ENCODE measurements at regions not wholly inside any gene's neighbourhood (a gene's known extent, or its start where the extent isn't known, plus 50 kb on each side); places are given as distances from the start of the nearest gene placed in this dataset.

DNA sequence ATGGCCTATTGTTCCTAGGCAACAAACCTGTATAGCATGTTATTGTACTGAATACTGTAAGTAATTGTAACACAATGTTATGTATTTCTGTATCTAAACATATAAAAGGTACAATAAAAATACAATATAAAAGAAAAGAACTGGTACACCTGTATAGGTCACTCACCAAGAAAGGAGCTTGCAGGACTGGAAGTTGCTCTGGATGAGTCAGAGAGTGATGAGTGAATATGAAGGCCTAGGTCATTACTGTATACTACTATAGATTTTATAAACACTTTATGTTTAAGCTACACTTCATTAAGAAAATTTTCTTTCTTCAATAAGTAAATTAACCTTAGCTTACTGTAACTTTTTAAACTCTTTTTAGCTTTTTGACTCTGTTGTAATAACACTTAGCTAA, 559.9 kb downstream of the PLPP3 start:
- no peak for DNase-seq

DNA sequence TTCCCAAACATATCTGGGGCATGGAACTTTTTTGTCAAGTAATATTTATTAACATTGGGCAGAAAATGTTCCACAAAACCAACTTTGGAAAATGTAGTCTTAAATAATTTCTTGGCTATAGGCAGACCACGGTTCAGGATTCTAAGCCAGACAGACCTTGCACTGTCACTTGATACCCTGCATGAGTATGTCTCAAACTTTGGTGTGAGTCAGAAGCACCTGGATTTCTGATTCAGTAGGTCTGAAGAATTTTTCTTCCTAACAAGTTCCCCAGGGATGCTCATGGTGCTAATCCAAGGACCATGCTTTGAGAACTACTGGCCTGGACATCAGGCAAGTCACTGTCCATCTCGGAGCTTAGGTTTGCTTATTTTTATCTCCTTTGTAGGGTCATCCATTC, 562.0 kb downstream of the PLPP3 start:
- DNase-seq = no peak

DNA sequence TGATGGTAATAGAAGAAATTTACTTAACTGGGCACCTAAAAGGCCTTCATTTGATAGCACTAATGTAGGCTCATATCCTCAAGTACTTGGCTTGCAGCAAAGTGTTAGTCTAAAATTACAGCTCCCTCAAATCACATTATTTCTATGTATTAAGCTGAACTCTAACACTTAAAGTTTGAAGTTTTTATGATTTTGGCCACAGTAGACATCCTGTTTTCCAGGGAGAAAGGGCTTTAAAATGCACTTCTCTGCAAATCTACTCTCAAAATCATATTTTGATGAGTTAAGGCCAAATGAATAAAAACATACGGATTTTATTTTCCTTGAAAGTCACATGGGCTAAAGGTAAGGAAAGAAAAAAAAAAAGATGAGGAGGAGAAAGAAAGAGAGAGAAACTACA, 575.5 kb downstream of the PLPP3 start:
- DNase-seq = no peak

DNA sequence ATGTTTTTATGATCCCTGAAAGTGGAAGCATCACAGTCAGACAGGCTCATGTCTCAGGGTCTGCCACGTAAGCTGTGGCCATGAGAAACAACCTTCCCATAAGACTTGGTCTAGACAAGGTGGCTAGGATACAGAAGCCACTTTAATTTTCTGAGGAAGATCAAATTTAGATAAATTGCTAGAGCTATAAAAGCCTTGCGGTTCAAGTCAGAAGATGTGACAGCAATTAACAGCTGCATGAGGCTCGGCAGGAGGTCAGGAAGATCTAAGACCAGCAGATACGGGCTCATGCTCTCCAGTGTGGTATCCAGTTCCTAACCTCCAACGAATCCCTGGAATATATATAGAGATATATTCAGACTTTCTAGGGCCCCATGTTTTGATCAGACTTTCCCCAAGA, 577.1 kb downstream of the PLPP3 start:
- DNase-seq = no peak

DNA sequence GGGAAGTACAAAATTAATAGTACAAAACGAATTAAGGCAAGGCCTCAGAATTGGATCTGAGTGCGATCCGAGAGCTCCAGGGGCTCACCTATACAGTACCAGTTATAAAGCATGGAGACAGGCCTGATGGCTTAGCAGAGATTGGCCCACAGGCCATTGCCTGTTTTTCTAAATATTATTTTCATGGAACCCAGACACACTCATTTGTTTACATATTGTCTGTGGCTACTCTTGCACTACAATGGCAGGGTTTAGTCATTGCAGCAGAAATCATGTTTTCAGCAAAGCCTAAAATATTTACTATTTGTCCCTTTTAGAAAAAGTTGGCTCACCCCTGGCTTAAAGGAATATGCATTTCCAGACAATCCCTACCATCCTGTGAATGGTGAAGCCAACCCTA, 578.9 kb downstream of the PLPP3 start:
- DNase-seq = no peak

DNA sequence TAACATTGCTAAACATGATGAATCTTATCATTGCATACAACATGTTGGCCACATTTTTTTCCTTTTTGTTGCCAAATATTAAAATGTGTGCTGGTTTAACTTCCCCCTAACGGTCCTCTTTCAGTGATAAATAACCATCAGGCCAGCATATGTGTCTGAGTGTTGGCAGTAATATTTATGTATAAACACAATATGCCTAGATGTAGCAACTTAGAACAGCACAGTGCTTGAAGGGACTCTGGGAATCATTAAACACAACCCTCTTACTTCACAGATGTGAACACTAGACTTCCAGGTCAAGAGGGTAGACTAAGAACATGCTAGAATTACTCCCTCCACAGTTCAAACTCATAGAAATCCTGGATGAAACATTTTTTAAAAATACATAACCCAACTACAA, 581.8 kb downstream of the PLPP3 start:
- DNase-seq = no peak

DNA sequence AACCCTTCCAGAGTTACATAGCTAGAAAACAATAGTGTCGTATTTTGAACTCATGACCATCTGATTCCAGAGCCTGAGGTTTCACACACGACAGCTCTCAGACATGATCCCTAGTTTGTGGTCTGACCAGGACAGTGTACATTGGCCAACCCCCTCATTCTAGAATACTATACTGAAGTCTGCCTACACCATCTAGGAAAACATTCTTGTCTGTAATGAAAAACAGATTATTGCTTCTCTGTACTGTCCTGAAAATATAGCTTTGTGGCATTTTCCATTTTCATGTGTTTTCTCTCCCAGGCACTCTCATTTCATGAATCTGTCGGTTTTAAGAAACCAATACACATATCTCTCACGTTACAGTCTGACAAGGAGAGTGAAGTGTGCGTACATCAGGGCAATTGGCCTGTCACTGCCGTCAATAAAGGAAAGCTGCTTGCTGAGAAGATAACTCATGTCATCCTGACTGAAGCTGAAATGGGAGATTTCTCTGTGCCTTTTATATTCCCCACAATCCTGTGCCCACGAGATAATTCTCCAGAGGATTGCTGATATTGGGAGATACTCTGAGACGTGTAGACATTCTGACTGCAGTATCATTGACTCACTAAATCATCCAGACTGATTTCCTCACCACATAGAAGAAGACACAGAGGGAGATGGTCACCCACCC, 585.6 kb downstream of the PLPP3 start:
- DNase-seq = no peak

DNA sequence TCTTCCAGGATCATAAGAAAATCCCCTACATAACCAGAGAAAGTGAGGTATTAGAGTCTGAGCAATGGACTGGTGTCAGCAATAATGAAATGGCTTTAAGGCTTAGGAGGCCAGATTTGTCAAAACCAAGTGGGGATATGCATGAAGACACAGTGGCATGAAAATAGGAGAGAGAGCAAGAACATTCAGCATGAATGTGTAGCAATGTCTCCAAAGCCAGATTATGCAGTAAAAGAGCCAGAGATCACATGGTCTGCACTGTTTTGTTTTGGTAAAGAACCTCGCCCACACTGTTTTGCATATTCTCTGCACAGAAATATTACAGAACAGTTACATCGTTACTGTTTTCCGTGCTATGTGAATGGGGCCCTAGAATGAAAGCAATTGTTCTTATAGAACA, 589.4 kb downstream of the PLPP3 start:
- no peak for DNase-seq

DNA sequence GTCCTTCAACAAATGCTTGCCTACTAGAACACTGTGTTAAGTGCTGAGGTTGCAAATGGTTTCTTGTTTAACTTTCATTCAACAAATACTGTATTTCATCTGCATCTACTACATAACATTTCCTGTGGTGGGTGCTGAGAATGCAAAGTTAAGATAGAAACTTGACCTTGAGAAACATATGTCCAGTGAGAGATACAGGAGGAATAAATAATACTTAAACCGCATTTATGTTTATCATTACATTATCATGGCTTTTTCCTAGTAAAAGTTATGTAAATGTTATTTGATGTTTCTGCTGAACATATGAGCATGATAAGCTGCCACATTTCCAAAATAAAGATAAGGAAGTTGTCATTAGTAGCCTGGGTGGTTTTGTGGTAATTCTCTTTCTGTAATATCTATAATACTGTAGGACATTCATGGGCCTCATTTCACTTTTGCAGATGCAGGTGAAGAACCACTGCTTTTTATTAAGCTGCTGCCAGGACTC, 590.4 kb downstream of the PLPP3 start:
- DNase-seq = no peak

DNA sequence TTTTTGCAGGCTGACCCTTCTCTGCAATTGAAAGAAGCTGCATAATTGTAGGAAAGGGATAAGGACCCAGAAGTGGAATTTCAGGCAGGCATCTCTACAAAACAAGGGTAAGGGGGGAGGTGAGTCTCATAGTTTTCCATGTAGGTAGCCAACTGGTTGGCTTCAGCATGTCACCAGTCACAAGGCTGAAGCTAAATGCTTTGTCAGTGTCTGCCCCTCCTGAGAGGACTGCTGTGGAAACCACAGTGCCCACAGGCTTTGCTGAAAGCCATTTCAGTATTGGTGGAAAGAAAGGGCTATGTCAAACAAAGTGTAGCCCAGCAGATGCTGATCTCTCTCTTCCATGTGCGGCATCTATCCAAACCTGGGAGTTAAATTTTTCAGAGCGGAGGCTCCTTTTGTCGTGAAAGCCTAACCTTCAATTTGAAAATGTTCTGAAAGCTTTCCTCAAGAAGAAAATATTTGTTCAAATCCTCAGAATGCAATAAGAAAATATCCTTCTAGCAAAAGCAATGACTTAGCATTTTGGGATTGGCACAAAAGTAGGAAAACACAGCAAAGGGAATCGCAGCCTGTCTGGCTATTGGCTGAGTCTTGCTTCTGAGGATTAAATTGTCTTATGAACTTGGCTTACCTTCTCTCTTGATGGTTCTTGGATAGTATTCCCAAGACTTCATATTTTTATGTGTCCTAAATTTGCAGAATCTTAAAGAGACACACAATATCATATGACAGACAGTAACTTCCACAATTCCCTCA, 591.7 kb downstream of the PLPP3 start:
- no peak for DNase-seq

DNA sequence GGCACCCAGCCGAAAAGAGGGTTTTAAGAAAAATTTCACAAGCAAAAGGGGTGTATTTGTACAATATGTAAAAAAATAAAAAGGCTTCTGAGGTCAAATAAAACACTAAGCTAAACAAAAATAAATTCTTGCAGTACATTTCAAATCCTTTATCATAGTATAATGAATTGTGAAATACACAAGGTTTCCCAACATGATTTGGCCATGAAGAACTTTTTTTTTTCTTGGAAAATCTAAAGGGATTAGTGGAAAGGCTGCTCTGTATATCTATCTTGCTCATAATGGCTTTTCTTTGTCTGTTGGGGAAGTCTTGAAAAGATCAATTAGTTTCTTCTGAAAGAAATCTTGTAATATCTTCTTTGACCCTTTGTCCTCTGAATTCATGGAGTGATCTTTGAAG, 593.4 kb downstream of the PLPP3 start:
- no peak for DNase-seq

DNA sequence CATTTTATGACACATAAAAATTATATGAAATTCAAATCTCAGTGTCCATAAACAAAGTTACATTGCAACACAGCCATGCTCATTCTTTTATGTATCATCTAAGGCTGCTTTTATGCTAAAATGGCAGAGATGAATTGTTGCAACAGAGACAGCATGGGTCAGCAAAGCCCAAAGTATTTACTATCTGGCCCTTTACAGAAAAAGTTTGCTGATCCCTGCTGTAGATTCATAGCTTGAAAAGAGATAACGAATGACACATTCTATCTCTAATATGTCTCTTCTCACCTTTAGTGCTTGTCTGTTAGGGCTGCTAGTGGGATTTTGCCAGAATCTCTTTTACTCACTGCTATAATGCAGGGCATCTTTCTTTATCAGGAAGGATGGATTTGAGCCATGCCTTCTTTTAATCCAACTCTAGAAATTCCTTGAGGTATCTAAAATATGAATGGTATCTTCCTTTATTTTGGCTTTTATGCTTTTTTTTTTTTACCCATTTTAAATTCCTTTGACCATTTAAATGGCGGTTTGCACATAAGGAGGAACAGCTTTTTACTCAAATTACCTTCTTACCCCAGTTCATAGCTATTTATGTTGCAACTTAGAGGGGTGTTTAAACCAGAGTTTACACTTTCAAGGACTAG, 598.2 kb downstream of the PLPP3 start:
- no peak for DNase-seq

DNA sequence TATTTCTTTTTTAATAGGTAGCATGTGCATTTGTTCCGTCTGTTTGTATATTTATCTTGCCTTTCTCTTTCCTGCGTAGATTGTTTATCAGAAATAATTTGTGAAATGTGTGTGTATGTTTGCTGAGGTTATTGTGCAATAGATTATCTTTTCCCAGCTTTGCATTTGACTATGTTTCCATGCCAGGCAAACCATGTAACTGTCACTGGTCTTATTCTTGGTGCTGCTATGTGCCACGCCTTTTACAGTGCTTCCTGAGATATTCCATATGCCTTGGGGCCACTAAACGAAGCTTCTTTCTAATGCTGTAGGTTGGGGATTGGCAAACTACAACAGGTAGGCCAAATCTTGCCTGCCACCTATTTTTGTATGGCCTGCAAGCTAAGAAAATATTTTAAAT, 598.8 kb downstream of the PLPP3 start:
- no peak for DNase-seq

DNA sequence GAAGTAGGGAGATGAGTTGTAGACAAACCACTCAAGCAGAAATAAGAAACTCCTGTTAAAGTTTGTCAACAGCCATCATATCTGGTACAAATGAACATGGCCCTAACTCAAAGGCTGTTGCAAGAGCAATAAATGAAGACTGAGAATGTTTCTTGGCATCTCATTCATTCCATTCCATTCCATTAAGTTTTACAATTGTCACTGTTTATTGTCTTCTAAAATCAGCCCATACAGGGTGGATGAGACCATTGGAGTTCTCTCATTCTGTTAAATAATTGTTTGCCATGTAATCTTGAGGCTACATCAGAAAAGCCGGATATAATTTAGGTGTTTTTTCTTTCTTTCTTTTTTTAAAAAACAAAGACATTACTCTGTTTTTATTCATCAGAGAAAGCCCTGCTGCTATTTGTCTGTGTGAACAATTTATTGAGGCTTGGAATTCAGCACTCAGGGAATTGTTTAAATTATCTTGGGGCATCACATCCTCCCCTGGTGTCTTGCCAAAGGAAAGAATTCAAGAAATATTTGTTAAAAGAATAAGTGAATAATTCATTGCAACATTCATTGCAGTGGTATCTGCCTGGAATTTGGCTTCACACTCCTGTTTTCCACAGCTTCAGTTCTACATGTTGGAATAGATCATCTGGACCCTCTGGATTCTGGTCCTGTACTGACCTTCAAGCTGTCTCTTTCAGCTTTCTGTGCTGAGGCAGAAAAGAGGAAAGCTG, 604.5 kb downstream of the PLPP3 start:
- no peak for DNase-seq

DNA sequence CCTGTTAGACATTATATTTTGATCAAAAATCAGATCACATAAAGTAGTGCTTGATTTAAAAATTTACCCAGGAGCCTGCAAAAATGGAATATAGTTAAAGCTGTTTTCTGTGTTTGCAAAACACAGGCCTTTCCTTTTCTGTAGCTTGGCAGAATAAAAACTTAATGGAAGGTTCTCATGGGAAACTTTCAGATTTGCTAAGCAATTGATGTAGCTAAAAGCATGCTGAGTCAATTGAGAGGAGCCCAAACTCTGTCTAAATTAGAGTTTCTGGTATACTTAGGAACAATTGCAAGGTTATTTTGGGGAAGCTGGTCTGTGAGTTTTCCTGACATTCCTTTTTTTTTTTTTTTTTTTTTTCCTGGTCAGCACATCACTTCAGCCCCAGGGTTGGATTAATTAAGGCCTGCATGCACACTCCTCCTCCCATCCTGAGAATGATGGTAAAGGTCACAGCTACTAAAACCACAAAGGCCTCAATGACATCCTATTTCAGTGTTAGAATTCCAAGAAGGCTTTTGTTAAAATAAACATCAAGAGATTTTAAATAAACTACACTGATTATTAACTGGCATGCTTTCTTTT, 608.7 kb downstream of the PLPP3 start:
- no peak for DNase-seq

DNA sequence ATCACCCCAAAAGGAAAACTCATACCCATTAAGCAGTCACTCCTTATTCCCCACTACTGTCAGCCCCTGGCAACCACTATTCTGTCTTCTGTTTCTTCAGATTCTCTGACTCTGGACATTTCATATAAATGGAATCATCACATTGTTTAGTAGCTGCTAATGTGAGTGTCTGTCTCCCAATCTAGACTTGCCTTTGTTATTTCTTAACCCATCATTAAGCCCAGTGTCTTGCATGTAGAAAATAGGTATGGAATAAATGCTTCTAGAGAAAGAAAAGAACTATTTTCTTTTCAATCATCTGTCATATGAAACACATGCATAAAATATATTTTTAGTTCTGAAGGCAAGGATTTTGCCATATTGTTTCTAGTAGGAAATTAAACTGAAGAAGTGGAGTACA, 610.0 kb downstream of the PLPP3 start:
- no peak for DNase-seq

DNA sequence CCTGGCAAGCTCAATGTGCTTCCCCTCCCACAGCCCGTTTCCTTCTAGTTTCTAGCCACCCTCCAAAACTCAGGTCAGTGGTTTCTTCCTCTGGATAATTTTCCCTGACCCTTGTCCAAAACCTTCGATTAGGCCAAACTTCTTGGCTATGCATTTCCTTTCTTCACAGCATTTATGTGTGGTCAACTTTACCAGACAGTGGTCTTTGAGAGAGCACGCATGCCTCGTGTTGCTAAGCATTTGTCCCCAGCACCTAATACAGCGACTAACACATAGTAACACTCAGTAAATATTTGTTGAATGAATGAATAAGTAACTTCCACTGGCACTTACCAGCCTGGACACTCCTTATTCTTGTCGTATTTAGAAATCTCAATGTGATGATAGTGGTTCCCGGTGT, 610.7 kb downstream of the PLPP3 start:
- no peak for DNase-seq

DNA sequence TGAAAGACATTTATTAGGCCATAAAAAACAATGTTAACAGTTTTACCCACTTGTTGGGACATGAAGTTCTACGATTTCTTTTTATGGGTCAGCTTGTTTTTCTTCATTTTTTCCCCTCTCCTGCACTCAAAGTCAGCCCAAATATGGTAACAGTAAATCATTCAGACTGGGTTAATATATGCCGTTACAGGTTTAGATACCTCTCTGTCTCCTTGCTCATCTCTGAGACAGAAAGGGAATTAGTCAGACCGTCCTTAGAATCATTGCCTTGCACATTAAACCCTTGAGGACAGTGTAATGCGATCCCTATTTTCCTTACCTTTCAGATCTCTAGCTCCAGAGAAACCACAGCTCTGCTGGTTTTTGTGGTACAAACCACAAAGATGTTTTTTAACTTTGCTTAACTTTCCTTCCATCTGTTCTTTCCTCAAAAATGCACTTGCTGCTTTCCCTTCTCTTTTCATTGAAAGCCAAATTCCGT, 613.3 kb downstream of the PLPP3 start:
- DNase-seq = no peak

DNA sequence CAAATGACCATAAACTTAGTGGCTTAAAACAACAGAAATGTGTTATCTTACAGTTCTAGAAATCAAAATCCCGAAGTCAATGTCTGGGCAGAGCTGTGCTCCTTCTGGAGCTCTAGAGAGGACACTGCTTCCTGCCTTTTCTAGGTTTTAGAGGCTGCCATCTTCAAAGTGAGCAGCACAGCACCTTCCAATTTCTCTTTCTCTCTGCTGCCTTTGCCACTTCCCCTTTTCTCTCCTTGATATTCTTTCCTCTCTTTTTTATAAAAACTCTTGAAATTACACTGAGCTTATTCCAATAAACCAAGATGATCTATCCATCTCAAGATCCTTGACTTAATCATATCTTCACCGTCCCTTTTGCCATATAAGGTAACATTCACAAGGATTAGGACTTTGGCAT, 616.9 kb downstream of the PLPP3 start:
- no peak for DNase-seq

DNA sequence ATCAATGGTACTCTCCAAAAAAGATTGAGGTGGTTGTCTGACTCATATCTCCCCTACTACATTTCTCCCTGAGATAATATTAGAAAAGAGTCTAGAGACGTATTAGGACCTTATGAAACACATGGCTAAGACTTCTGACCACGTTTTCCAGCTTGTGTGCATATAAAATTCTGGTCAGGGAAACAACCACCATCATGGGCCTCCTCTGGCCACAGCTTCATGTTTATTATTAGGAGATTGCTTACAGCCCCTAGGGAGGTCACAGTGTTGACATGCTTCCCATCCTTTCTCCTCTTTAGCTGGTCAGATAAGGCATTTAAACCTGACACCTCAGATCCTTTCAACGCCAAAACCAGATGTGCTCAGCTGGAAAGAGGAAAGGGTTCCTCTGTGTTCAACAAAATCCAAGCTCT, 620.2 kb downstream of the PLPP3 start:
- DNase-seq = no peak

DNA sequence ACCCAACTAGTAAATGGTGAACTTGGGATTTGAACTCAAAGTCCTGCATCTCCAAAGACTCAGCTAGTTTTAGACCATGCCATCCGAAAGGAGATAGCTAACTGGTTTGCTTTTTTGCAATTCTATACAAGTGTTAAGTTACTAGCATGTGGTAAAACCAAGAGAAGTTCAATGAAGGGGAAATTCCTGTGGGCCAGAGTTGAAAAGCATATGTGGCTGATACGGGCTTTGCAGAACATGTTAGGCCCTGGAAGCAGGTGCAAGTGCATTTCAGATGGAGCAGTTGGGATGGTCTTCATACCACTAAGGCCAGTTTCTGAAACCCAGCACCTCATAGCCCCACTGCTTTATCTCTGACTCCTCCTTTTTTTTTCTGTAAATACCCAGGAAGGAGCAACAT, 620.9 kb downstream of the PLPP3 start:
- no peak for DNase-seq

DNA sequence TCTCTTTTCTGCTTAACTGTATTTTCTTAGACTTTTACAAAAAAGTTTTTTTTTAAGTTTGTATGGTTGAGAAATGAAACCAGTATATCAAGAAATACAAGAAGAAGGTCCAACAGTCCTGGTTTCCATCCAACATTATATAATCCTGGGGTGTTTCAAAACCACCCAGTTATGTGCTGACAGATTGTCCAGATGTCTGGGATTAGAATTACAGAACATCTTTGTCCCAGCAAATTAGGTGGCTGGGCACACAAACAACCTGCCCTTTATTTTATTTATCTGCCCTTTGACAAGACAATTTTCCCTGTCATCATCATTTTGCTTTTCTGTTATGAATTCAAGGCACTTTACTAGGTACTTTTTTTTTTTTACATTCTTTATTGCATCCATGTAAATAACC, 622.1 kb downstream of the PLPP3 start:
- no peak for DNase-seq

DNA sequence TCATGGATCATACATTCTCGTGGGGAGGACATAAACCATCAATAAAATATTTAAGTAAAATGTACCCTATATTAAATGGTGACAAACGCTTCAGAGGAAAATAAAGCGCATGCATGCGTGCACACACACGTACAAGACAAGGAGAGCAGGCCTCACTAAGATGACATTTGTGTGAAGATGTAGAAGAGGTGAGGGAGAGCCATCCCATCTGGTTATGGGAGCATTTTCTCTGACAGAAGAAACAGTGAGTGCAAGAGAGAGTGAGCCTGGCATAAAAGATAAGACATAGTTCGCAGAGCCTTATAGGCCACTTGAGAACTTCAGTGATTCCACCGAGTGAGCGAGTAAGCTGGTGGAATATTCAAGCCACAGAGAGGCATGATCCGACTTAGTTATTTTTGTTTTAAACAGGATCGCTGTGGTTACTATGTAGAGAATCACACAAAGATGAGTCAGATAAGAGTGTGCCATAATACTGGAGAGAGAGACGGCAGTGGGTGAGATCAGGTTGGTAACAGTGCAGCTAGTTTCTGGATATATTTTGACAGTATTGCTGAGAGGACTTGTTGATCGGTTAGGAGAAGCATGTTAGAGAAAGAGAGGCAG, 624.2 kb downstream of the PLPP3 start:
- DNase-seq = no peak
